GM12878 (cell line): ENCODE measurements at regions not wholly inside any gene's neighbourhood (a gene's known extent, or its start where the extent isn't known, plus 50 kb on each side); places are given as distances from the start of the nearest gene placed in this dataset.

Source experiments
- ATAC-seq: fragments of 200-7000 bp; cut with Tn5 transposase; 3 replicates; pipeline ENCODE4 v1.9.1; 2020; ENCODE audit warnings: mild to moderate bottlenecking, moderate library complexity
- BruUV-seq: library from RNA; stranded (reverse); fragments of 400-500 nt; replicated peaks from 2 replicates; lab custom pipeline; 2021; lab: Mats Ljungman, UMichigan
- CTCF ChIA-PET: fragments of 300-600 bp; sonication (Branson Sonifier 250); formaldehyde crosslinking; extraction: SDS; loops from one replicate; lab custom pipeline; 2021; ENCODE audit warnings: inconsistent platforms; lab: Yijun Ruan, JAX
- POLR2A ChIA-PET: fragments of 350-600 bp; formaldehyde crosslinking; extraction: SDS; loops from one replicate; lab custom pipeline; 2021; ENCODE audit warnings: inconsistent platforms; lab: Charles Lee
- RAD21 ChIA-PET: fragments of 300-600 bp; sonication (Branson Sonifier 250); formaldehyde crosslinking; loops from one replicate; lab custom pipeline; 2023; ENCODE audit warnings: antibody characterized with exemption; ENCODE audit not compliant: unreplicated experiment; lab: Charles Lee
- SMC1A ChIA-PET: fragments of 300-600 bp; sonication (Branson Sonifier 250); formaldehyde crosslinking; loops from one replicate; lab custom pipeline; 2023; ENCODE audit not compliant: unreplicated experiment, uncharacterized antibody; lab: Charles Lee
- DNase-seq: peaks from one replicate; pipeline ENCODE4 v3.0.0-alpha.2; 2011; ENCODE audit warnings: low read depth, low spot score
- FAIRE-seq: peaks from 3 replicates; lab custom pipeline; 2011; peaks lifted over from hg19 to GRCh38; lab: Jason Lieb, UNC
- H2AFZ ChIP-seq: 2 replicates; pipeline ENCODE4 v1.6.0; 2011; ENCODE audit warnings: low read depth, low read length, control low read depth; ENCODE audit not compliant: control insufficient read depth
- H3K27ac ChIP-seq: 2 replicates; pipeline ENCODE4 v1.5.1; 2011; ENCODE audit warnings: control low read depth; ENCODE audit not compliant: control insufficient read depth, insufficient read depth
- H3K27me3 ChIP-seq, 2 experiments: replicated peaks in 1 of 2; 2 replicates each; pipeline versions ENCODE4 v1.6.0 to v1.6.1; 2011; ENCODE audit warnings: low read length in 1 of 2; ENCODE audit not compliant: control insufficient read depth in 2 of 2, insufficient read depth in 2 of 2
- H3K36me3 ChIP-seq, 2 experiments: 2 replicates each; pipeline ENCODE4 v1.5.1; 2011; ENCODE audit warnings: low read length in 1 of 2; ENCODE audit not compliant: control insufficient read depth in 2 of 2, insufficient read depth in 2 of 2
- H3K4me1 ChIP-seq: 2 replicates; pipeline ENCODE4 v1.6.1; 2011; ENCODE audit warnings: mild to moderate bottlenecking, low read length, moderate library complexity, mixed read lengths; ENCODE audit not compliant: control insufficient read depth, insufficient read depth
- H3K4me2 ChIP-seq: 2 replicates; pipeline ENCODE4 v1.6.0; 2011; ENCODE audit warnings: control low read depth; ENCODE audit not compliant: control insufficient read depth, insufficient read depth
- H3K4me3 ChIP-seq: fragments of 200-600 bp; sonication (generic); 2 replicates; pipeline ENCODE4 v1.5.1; 2016
- H3K79me2 ChIP-seq: 2 replicates; pipeline ENCODE4 v1.6.0; 2011; ENCODE audit warnings: low read length; ENCODE audit not compliant: control insufficient read depth, insufficient read depth
- H3K9ac ChIP-seq: 2 replicates; pipeline ENCODE4 v1.8.0; 2011; ENCODE audit warnings: low read length, control low read depth, mixed read lengths; ENCODE audit not compliant: control insufficient read depth, insufficient read depth
- H3K9me3 ChIP-seq: replicated peaks from 3 replicates; pipeline ENCODE4 v1.5.1; 2011; ENCODE audit warnings: mild to moderate bottlenecking, low read length; ENCODE audit not compliant: control insufficient read depth, insufficient read depth
- H4K20me1 ChIP-seq: 2 replicates; pipeline ENCODE4 v1.6.0; 2011; ENCODE audit not compliant: control insufficient read depth, insufficient read depth
- BCL11A ChIP-seq: IDR thresholded peaks from 2 replicates; pipeline ENCODE4 v1.6.1; 2011; ENCODE audit warnings: low read depth, low read length
- CBFB ChIP-seq: IDR thresholded peaks from 2 replicates; pipeline ENCODE4 v1.6.1; 2016; ENCODE audit warnings: antibody characterized with exemption, low read depth
- CHD2 ChIP-seq: IDR thresholded peaks from 2 replicates; pipeline ENCODE4 v1.6.1; 2011; ENCODE audit warnings: low read depth, low read length, improper control_type of control experiment, borderline replicate concordance
- E4F1 ChIP-seq: fragments of 450-650 bp; IDR thresholded peaks from 2 replicates; pipeline ENCODE4 v1.6.1; 2018; ENCODE audit warnings: borderline replicate concordance, mild to moderate bottlenecking; ENCODE audit not compliant: partially characterized antibody
- GABPA ChIP-seq: IDR thresholded peaks from 2 replicates; pipeline ENCODE4 v1.6.1; 2014; ENCODE audit warnings: antibody characterized with exemption, low read depth, mild to moderate bottlenecking, inconsistent platforms
- IKZF2 ChIP-seq, 2 experiments: fragments of 450-650 bp; IDR thresholded peaks; 2 replicates each; pipeline ENCODE4 v1.6.1; 2017; ENCODE audit warnings: mild to moderate bottlenecking in 2 of 2, moderate library complexity in 2 of 2
- KAT2A ChIP-seq: conservative IDR thresholded peaks from 2 replicates; pipeline ENCODE4 v1.6.1; 2011; ENCODE audit warnings: low read depth, low read length; ENCODE audit not compliant: control insufficient read depth
- LARP7 ChIP-seq: fragments of 450-650 bp; IDR thresholded peaks from 2 replicates; pipeline ENCODE4 v1.6.1; 2017; ENCODE audit warnings: mild to moderate bottlenecking
- NR2F1 ChIP-seq: fragments of 450-650 bp; conservative IDR thresholded peaks from 2 replicates; pipeline ENCODE4 v1.6.1; 2017; ENCODE audit warnings: mild to moderate bottlenecking
- SUZ12 ChIP-seq: fragments of 200-600 bp; sonication (generic); IDR thresholded peaks from one replicate; pipeline ENCODE4 v1.6.1; 2018; ENCODE audit warnings: antibody characterized with exemption, mild to moderate bottlenecking; ENCODE audit not compliant: unreplicated experiment
- TCF7 ChIP-seq: IDR thresholded peaks from 2 replicates; pipeline ENCODE4 v1.6.1; 2014; ENCODE audit warnings: antibody characterized with exemption, borderline replicate concordance
- USF1 ChIP-seq: IDR thresholded peaks from 2 replicates; pipeline ENCODE4 v1.6.1; 2011; ENCODE audit warnings: borderline replicate concordance, low read depth, mild to moderate bottlenecking, moderate library complexity, mixed read lengths, low read length; ENCODE audit not compliant: insufficient read depth; ENCODE audit errors: extremely low read length
- USF2 ChIP-seq: IDR thresholded peaks from 2 replicates; pipeline ENCODE4 v1.6.1; 2011; ENCODE audit warnings: low read depth, low read length, improper control_type of control experiment, borderline replicate concordance
- ZBED1 ChIP-seq: IDR thresholded peaks from 2 replicates; pipeline ENCODE4 v1.6.1; 2016; ENCODE audit warnings: borderline replicate concordance
- ZNF207 ChIP-seq: fragments of 450-650 bp; IDR thresholded peaks from 2 replicates; pipeline ENCODE4 v1.6.1; 2014; ENCODE audit warnings: antibody characterized with exemption, mild to moderate bottlenecking, borderline replicate concordance
- ZNF687 ChIP-seq: fragments of 450-650 bp; IDR thresholded peaks from 2 replicates; pipeline ENCODE4 v1.6.1; 2017; ENCODE audit warnings: mild to moderate bottlenecking, moderate library complexity
- in situ Hi-C: fragments of 300-500 bp; cut with MboI; formaldehyde crosslinking; loops from 9 replicates; pipeline ENCODE4 v1.14.3; 2018; ENCODE audit warnings: mixed read lengths
- intact Hi-C: fragments of 100-400 bp; cut with micrococcal nuclease; formaldehyde crosslinking; loops from one replicate; pipeline ENCODE4 v1.14.2; 2022; ENCODE audit not compliant: unreplicated experiment

- Histone ChIP-seq H3K4me3 (no peak overlapping the region), H3K4me1 (no peaks in the 10 kb centered on the region), H3K36me3 (no peaks in the 10 kb centered on the region), H4K20me1 (no peaks in the 10 kb centered on the region), H3K4me2 (no peak overlapping the region), H3K79me2 (no peaks in the 10 kb centered on the region), H3K9ac (no peak overlapping the region), H2AFZ (no peak overlapping the region), H3K27ac (no peak overlapping the region), H3K9me3 (no peaks in the 10 kb centered on the region), H3K27me3 (no peaks in the 10 kb centered on the region; a peak in 1 of 4 replicates)
- in situ Hi-C loops: no loop called here
- ATAC-seq (no peak), FAIRE-seq (no peak), DNase-seq (no peak)
- intact Hi-C loops: no loop called here
- BruUV-seq: no TSS peak
- ChIA-PET RAD21 (no interaction called here), SMC1A (no interaction called here), CTCF (no interaction called here), POLR2A (interaction anchor here (0.6 kb wide), 1 partner anchor 144 kb away, joined by 3 read pairs; no protein-coding TSS in a partner anchor)
- TF ChIP-seq USF2 (no peak), KAT2A (no peak), ZNF687 (no peak), ZNF207 (no peak), NR2F1 (no peak), TCF7 (no peak), CHD2 (no peak), USF1 (no peak), ZBED1 (no peak), IKZF2 (IDR thresholded peaks at IDR 0.05) (no peak), CBFB (no peak), LARP7 (no peak), GABPA (no peak), E4F1 (no peak), SUZ12 (no peak), BCL11A (no peak)
Observed at GRCh38 chr2:236760246-236760645, 190.6 kb downstream of the ACKR3 start.
